Activated CD4-positive, alpha-beta T cell treated with anti-CD3 and anti-CD28 coated beads for 24 hours (primary cell): ENCODE measurements at regions not wholly inside any gene's neighbourhood (a gene's known extent, or its start where the extent isn't known, plus 50 kb on each side); places are given as distances from the start of the nearest gene placed in this dataset.
"Not testable (repeated sequence)": the region's sequence is repeated elsewhere in the genome, so short reads cannot be mapped to it uniquely, and the experiment has no call there.

Experiments
- DNase-seq, 2 donors: peaks; one replicate each; pipeline ENCODE4 v3.0.0-alpha.2; 2020; ENCODE audit warnings: low read depth in 2 of 2

GRCh38 chr4:86413426-86413825 lies 53.6 kb upstream of the MAPK10 start:
- not testable (repeated sequence) for DNase-seq

GRCh38 chr4:86414686-86415085 lies 54.8 kb upstream of the MAPK10 start:
- DNase-seq: no peak

DNA sequence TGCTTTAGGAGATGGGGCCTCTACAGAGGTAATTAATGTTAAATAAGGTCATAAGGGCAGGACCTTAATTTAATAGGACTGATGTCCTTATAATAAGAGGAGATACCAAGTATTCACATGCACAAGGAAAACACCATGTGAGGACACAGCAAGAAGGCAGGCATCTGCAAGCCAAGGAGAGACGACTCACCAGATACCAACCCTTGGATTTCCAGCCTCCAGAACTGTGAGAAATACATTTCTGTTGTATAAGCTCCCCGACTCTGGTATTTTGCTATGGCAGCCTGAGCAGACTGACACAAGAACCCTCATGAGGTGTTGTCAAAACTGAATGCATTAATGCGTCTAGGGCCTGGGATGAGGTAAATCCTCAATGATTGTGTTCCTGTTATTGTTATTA lies 56.2 kb upstream of the MAPK10 start:
- DNase-seq: no peak

GRCh38 chr4:86421461-86421860 lies 61.6 kb upstream of the MAPK10 start:
- DNase-seq: no peak

GRCh38 chr4:86431543-86432116 lies 71.8 kb upstream of the MAPK10 start:
- no peak for DNase-seq

DNA sequence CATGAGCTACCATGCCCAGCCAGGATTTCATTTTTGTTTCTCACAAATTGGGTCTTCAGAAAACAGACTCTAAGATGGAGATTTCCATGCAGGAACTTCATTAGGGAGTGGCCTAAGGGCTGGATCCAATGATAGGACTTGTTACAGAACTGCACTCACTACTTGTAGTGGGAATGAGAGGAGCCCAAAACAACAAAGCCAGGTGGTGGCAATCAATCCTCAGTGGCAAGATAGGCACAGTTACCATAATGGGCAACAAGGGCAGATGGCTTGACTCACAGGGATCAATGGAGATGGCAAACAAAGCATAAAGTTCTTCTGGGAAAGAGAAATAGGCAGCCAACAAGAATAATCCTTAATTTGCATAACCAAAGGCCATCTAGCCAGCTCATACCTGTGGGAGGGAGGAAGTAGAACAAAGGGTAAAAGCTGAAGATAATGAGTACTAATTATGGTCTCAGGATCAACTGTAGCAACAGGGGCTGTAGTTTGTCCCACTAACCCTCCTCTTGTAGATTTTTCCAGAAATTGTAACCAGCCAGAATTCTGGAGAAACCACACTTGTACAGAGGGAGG lies 72.8 kb upstream of the MAPK10 start:
- DNase-seq: no peak

DNA sequence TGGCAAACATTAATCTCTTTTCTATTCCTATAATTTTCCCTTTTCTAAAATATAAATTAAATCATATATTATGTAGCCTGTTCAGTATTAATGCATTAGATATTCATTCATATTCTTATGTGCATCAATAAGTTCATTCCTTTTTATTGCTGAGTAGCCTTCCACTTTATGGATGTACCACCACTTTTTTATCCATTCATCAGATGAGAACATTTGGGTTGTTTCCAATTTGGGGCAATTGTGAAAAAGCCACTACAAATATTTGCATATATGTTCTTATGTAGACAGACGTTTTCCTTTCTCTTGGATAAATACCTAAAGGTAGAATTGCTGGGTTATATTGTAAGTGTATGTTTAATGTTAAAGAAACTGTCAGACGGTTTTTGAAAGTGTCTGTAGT lies 79.4 kb upstream of the MAPK10 start:
- no peak for DNase-seq

GRCh38 chr4:86441175-86441936 lies 81.5 kb upstream of the MAPK10 start:
- no peak for DNase-seq

GRCh38 chr4:86442881-86443280 lies 83.0 kb upstream of the MAPK10 start:
- DNase-seq: no peak

- DNase-seq: no peak
These were observed 83.6 kb upstream of the MAPK10 start for GRCh38 chr4:86443495-86443894.

DNA sequence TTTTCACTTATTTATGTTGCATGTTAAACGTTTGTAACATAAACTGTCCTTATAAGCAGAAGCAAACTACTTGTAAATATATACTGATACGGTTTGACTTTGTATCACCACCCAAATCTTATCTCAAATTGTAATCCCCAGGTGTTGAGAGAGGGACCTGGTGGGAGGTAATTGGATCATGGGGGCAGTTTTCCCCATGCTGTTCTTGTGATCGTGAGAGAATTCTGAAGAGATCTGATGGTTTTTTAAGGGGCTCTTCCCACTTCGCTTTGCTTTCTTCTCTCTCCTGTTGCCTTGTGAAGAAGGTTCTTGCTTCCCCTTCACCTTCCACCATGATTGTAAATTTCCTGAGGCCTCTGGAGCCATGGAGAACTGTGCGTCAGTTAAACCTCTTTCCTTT lies 87.1 kb upstream of the MAPK10 start:
- no peak for DNase-seq

- DNase-seq: no peak
These were observed 89.0 kb upstream of the MAPK10 start for GRCh38 chr4:86448871-86449270.

DNA sequence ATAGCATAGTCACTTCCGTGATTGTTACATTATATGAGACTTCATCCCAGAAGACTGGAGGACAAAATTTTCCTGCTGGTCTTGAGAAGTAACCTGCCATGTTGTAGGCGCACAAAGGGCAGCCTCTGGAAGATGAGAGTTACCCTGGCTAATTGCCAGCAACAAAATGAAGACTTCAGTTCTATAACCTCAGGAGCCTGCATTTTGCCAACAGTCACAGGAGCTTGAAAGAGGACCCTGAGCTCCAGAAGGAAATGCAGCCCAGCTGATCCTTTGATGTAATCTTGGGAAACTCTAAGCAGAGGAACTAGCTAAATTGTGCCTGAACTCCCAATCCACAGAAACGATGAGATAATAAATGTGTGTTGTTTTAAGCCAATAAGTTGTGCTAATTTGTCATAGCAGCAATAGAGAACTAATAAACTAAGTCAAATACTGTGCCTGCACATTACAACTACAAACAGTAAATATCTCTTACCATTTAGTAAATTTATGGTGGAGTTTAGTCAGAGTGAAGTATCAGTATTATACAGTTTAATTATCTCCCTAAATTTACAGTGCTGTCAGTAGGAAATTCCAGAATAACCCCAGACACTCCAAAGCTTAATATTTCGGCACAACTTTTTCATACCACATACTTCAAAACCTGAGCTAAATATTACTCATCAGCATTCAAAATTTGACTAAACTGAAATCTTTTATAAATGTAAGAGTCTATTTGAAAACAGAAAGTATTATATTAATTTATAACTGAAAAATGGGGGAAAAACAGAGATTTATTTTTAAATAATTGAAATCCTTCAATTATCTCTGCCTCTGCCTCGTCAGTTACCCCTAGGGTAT lies 90.1 kb upstream of the MAPK10 start:
- no peak for DNase-seq

DNA sequence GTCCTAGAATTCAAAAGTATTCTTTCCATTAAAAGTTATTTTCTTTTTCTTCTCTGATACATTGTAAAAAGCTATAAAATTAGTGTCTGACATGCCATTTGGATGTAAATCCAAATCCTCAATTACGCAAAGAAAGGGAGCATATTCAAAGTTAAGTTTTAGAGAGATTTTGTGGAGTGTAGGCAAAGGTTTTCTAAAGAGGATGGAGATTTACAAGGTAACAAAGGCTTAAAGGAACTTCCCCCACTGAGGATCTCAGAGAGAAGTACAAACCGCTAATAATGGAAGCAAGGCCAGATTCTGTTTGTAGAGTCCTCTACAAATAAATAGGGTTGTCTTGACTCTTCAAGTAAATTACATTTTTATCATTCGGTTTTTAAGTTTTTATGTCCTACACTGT lies 91.0 kb upstream of the MAPK10 start:
- no peak for DNase-seq

DNA sequence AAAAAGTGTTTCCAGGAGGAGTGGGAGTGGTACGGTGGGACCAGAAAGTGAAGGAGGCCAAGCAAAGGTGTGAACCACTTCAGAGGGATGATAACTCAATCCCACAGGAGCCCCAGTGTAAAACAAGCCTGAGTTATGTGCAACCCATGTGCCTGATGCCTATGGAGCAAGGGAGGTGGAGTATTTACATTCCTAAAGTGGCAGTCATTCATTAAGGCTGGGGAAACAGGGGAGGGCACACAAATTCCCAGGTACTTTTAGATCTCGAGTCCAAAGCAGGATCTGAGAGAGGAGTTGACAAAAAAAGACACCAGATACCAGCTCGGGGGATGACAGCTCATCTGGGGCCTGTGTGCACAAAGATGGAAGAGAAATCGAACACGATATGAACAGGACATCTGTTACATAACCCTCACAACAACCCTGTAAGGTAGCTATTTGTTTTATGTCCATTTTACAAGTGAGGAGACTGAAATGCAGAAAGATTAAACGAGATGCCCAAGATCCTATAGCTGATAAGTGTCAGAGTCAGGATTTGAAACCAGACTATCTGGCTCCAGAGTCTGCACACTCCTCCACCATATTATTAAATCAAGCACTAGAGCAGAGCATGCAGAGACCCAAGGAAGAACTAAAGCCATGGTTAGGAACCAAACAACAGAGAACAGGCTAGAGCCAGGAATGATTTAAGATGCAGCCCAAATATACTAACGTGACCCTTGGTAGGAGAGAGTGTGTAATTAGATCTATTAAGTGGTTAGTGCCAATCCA lies 91.9 kb upstream of the MAPK10 start:
- no peak for DNase-seq

DNA sequence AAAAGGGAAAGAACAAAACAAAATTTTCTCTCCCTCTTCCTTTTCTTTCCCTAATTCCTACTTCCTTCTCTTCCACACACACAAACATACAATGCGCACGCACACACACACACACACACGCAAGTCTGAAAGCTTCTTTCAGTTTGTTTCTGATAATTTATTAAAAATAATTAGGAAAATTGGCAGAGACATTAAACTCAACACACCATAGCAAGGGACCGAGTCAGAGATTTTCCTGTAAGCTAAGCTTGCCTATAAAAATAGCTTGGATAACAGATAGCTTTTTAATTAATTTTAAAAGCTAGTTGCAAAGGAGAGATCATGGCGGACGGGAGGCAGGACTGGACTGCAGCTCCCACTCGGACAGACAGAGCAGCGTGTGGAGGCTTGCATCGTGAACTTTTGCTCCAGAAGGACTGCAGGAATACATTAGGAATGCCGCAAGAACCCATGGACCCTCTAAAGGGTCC lies 92.6 kb upstream of the MAPK10 start:
- DNase-seq: no peak

DNA sequence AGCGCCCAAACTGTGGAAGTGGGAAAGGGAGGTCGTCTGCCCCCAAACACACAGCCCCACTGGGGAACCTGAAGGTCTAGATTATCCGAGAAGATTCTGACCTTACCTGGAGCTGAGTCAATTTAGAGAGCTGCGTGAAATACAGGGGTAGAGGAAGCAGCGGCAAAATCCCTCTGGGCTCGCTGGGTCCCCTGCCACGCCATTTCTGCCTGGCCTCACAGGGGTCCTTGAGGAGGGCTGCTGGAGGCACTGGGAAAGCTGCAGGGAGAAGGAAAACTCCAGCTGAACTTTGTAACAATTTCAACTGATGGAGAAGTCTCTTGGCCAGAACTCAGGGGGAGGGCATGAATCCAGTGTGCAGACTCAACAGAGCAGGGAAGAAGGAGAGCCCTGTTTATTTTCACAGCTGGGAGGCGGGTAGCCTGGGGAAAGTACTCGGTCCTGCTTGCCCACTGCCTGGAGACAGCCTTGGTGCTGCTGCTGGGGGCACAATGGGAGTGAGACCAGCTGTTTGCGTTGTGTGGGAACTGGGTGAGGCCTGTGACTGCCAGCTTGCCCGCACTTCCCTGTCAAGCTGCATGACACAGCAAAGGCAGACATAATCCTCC lies 93.2 kb upstream of the MAPK10 start:
- no peak for DNase-seq

GRCh38 chr4:86453611-86454072 lies 93.8 kb upstream of the MAPK10 start:
- not testable (repeated sequence) for DNase-seq

- DNase-seq: no peak
These were observed 102.0 kb upstream of the MAPK10 start for GRCh38 chr4:86461849-86462248.

GRCh38 chr4:86472377-86473019 lies 112.6 kb upstream of the MAPK10 start:
- no peak for DNase-seq
